Bone marrow (tissue), 2 donors: ENCODE measurements at regions not wholly inside any gene's neighbourhood (a gene's known extent, or its start where the extent isn't known, plus 50 kb on each side); places are given as distances from the start of the nearest gene placed in this dataset.
"Not testable (repeated sequence)": the region's sequence is repeated elsewhere in the genome, so short reads cannot be mapped to it uniquely, and the experiment has no call there.

Source experiments
- DNase-seq, 2 donors: peaks; one replicate each; lab custom pipeline; 2025; lab: John Stamatoyannopoulos, UW

DNA sequence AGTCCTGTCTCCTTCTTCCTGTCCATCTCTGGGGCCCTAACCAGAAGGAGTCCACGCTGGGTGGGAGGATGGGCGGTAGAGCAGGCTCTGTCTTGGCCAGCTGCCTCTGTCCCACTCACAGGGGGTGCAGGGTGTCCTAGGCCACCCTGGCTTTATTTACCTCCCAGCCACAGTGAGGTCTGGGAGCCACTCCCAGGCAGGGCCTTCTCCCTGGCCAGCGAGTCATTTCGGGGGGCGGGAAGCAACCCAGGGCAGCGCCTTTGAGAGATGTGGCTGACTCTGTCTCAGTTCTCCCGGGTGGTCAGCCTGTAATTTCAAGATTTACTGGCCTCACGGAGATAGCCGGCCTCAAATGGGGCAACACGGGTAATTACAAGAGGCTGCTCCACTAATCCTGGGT lies 67.4 kb upstream of the PTCH1 start:
- no peak for DNase-seq

DNA sequence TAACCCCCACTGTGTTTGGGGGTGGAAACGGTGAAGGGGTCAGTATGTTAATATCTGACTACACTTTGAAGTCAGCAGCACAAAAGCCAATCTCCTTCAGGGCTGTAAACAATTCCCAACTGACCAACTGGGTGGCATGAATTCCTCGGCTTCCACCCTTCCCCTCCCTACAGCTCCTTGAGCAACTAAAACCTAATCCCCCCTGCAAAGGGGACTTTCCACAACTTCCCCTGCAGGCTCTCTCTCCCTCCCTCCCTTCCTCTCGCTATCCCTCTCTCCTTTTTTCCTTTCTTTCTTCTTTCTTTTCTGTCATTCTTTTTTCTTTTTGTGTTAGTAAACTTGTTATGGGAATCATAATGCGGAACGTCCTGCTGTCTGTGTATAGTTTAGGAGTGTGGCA lies 65.1 kb upstream of the PTCH1 start:
- DNase-seq: no peak

DNA sequence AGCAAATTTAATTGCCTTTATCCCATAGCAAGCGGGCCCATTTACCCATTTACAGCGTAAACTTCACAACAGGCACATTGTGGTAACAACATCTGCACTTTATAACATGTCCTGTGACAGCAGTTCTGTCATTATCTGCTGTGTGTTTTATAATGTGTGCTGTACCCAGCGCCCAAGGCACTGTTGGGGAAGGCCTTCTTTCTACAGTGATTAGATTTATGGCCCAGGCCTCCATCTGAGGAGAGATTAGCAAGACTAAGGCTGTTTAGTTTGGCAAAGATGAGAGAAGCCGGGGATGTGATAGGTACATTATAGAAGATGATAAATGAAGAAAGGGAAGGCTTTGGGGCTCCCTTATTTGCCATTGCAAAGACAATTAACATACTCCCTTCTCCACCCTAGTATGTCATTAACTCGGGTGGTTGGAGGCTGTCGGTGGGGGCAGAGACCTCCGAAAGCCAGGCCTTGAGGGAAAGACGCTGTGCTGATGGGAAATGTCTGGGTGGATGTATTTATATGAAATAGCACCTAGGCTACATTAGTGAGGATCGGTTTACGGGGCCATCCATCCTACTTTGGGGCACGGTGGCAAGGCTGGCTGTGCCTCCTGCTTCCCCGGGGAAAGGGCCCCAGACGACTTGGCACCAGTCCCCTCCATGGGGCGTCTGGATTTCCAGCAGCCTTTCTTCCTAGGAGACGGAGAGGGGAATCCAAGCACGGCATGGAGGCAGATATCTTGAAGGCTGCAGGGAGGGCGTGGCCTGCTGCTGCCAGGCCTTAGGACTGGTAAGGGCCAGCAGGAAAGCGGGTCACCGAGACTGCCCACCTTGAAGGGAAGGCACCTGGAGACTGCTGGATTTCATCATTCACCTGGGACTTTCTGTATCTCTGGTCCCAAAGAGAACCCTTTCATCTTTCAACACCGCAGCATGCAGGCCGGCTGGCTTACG lies 64.3 kb upstream of the PTCH1 start:
- DNase-seq: no peak

DNA sequence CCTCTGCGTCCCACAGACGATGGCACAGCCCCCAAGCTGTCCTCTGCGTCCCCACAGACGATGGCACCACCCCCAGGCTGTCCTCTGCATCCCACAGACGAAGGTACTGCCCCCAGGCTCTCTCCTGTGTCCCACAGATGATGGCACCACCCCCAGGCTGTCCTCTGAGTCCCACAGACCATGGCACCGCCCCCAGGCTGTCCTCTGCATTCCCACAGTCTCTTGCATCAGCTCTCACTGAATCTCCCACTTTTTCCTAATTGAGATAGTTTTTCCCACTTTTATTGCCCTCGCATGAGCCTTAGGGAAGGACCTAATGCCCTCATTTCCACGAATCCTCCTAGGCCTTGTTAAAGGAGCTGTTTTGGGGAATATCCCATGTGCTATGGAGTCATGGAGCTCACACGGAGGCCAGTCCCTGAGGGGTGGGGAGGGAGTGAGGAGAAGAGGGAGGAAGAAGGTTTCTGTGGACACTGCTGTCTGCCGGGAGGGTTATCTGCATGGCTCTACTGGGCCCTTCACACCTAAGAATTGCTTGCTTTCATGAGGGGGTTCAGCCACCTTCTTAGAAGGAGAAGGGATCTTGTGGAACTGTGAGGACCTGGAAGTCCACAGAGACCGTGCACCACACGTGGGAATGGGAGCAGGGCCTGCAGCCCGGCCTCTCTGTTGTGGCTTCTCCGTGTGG lies 58.2 kb upstream of the PTCH1 start:
- DNase-seq: no peak

DNA sequence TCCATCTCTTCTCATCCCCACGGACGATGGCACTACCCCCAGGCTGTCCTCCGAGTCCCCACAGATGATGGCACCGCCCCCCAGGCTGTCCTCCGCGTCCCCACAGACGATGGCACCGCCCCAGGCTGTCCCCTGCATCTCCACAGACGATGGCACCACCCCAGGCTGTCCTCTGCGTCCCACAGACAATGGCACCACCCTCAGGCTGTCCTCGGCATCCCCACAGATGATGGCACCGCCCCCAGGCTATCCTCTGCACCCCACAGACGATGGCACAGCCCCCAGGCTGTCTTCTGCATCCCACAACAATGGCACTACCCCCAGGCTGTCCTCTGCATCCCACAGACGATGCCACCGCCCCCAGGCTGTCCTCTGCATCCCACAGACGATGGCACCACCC lies 57.4 kb upstream of the PTCH1 start:
- DNase-seq: no peak

DNA sequence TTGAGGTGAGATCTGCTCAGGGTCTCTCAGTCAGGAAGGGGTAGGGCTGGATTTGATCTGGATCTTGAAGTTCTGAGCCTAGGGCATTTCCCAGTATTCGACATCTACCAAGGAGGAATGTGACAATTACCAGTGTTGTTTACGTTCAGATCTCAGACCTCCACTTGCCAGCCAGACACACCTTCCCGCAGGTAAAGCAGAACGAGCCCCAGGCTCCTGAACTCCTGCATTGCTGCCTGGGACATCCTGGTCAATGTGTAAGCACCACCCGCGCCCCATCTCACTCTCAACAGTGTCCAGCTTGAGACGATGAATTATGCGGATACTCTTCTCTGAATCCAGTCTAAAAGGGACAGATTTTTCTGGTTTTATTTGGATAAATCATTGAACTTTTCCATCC lies 56.7 kb upstream of the PTCH1 start:
- no peak for DNase-seq

DNA sequence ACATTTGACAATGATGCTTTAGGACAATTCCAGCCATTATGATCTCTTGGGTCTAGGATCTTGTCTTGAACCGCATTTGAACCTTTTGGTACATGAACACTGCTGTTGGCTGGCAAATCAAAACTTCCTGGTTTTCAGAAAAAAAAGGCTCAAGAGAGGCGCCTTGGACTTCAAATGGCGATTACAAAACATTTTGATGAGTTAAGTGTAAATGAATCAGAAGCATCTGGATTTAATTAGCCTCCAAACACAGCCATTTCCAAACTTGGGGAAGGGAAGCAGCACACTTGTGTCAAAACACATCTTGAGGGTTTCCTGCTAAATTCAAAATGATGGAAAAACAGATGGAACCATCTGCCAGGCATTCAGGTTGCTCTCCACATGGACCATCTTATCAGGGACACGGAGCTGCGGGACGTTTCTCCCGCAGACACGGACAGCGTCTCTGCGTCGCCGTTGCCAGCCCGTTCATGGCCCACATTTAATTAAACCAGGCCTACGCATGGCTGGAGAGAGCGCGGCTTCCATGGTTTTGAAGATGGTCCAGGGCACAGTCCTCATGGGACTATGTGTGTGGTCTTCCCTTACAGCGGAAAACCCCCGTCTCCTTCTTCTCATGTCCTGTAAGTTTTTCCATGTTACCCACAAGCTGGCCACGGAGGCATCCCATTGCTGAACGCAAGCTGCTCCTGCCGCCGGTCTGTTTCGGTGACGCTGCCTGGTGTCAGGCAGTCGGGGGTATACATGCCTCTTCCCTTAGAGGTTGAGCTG lies 55.8 kb upstream of the PTCH1 start:
- no peak for DNase-seq

DNA sequence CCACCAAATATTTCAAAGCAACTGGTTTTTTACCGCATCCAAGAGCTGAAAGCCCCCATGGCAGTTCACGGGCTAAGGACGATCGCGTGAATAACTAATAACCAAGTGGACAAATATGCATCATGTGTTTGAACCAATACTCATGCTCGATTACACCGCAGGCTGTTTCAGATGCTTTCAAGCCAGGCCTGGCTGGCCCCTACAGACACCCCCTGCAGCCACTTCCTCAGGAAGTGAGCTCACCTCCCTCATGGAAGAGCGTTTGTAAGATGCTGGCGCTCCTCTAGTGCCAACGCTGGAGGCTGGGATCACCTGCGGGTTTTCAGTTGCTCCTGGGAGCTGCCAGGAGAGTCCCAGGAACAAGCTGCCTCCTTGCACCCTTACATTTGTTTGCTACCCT lies 53.9 kb upstream of the PTCH1 start:
- DNase-seq: no peak

DNA sequence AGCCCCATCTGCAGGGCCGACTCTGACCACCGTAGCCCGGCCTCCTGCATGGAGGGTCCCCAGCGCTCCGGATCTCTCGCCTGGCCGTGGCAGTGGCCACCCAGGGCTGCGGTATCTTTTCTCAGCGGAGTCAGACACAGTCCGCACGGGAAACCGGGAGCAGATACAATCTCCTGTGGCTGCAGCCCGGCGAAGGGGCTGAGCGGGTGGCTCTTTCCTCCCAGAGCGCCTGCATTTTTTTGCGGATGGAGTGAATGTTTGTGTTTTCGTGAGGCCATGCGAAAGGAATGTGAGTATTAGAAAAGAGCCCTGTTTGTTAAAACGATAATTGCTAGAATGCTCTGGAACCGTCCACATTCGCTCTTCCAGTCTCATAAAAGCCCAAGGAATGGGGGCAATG lies 53.4 kb upstream of the PTCH1 start:
- no peak for DNase-seq

DNA sequence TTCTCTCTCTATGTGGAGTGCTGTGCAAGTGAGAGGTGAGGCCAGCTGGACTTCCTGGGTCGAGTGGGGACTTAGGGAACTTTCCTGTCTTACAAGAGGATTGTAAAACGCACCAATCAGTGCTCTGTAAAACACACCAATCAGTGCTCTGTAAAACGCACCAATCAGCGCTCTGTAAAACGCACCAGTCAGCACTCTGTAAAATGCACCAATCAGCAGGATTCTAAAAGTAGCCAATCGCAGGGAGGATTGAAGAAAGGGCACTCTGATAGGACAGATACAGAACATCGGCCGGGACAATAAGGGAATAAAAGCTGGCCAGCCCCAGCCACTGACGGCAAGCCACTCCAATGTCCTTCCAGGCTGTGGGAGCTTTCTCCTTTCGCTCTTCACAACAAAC lies 52.0 kb upstream of the PTCH1 start:
- DNase-seq: not testable (repeated sequence)
